HepG2 (cell line): ENCODE measurements at regions not wholly inside any gene's neighbourhood (a gene's known extent, or its start where the extent isn't known, plus 50 kb on each side); places are given as distances from the start of the nearest gene placed in this dataset.
"Not testable (repeated sequence)": the region's sequence is repeated elsewhere in the genome, so short reads cannot be mapped to it uniquely, and the experiment has no call there.

Source experiments
- ATAC-seq: fragments of 200-7000 bp; cut with Tn5 transposase; 3 replicates; pipeline ENCODE4 v1.9.1; 2020; ENCODE audit warnings: mild to moderate bottlenecking, moderate library complexity
- BruUV-seq: library from RNA; stranded (reverse); fragments of 400-500 nt; replicated peaks from 2 replicates; lab custom pipeline; 2021; lab: Mats Ljungman, UMichigan
- CTCF ChIA-PET: fragments of 300-600 bp; formaldehyde crosslinking; extraction: SDS; loops from one replicate; lab custom pipeline; 2021; ENCODE audit warnings: low total read pairs, inconsistent platforms, low intra/inter-chr PET ratio; lab: Yijun Ruan, JAX
- POLR2A ChIA-PET: fragments of 350-600 bp; sonication (Branson Sonifier 250); formaldehyde crosslinking; loops from one replicate; lab custom pipeline; 2020; ENCODE audit warnings: antibody characterized with exemption, inconsistent platforms; lab: Yijun Ruan, JAX
- DNase-seq: peaks from one replicate; pipeline ENCODE4 v3.0.0-alpha.2; 2015; ENCODE audit warnings: low spot score
- FAIRE-seq: peaks from 3 replicates; lab custom pipeline; 2011; peaks lifted over from hg19 to GRCh38; lab: Jason Lieb, UNC
- H2AFZ ChIP-seq: one replicate; pipeline ENCODE4 v1.6.1; 2011; ENCODE audit warnings: low read length, inconsistent platforms
- H3K27ac ChIP-seq: fragments of 300-600 bp; 3 replicates; pipeline ENCODE4 v1.8.0; 2011; ENCODE audit warnings: mixed run types, mild to moderate bottlenecking, mixed read lengths, low read length, inconsistent platforms; ENCODE audit not compliant: insufficient read depth; ENCODE audit errors: extremely low read length
- H3K27me3 ChIP-seq, 2 experiments: fragments of 200-600 bp in 1 of 2; 2 replicates in 1 of 2; 3 replicates in 1 of 2; pipeline versions ENCODE4 v1.6.0 to v1.8.0; 2011; ENCODE audit warnings: low read length in 2 of 2, mild to moderate bottlenecking in 2 of 2, moderate library complexity in 2 of 2, inconsistent platforms in 1 of 2; ENCODE audit not compliant: insufficient read depth in 2 of 2, control insufficient read depth in 1 of 2
- H3K36me3 ChIP-seq, 2 experiments: fragments of 200-600 bp in 1 of 2; replicated peaks in 1 of 2; 2 replicates in 1 of 2; 3 replicates in 1 of 2; pipeline versions ENCODE4 v1.5.1 to v1.8.0; 2011; ENCODE audit warnings: low read length in 2 of 2, inconsistent platforms in 1 of 2; ENCODE audit not compliant: insufficient read depth in 2 of 2, control insufficient read depth in 1 of 2
- H3K4me1 ChIP-seq: 2 replicates; pipeline ENCODE4 v1.5.1; 2012; ENCODE audit warnings: low read length, inconsistent platforms; ENCODE audit not compliant: insufficient read depth
- H3K4me2 ChIP-seq: 2 replicates; pipeline ENCODE4 v1.6.0; 2011; ENCODE audit warnings: low read depth, low read length, inconsistent platforms
- H3K4me3 ChIP-seq, 3 experiments: fragments of 200-600 bp in 1 of 3; sonication (generic), shearing (Covaris generic) in 1 of 3; replicated peaks in 1 of 3; 2 replicates each; pipeline ENCODE4 v1.5.1; 2011 to 2016; ENCODE audit warnings: low read length in 3 of 3, inconsistent platforms in 2 of 3, low read depth in 2 of 3, mild to moderate bottlenecking in 2 of 3, control low read depth in 1 of 3, mixed read lengths in 1 of 3; ENCODE audit not compliant: insufficient read depth in 1 of 3
- H3K79me2 ChIP-seq: one replicate; pipeline ENCODE4 v1.6.1; 2011; ENCODE audit warnings: low read length, inconsistent platforms; ENCODE audit not compliant: insufficient read depth
- H3K9ac ChIP-seq: 2 replicates; pipeline ENCODE4 v1.6.0; 2011; ENCODE audit warnings: mild to moderate bottlenecking, low read depth, low read length, inconsistent platforms; ENCODE audit not compliant: insufficient read depth
- H3K9me3 ChIP-seq: 2 replicates; pipeline ENCODE4 v1.5.1; 2012; ENCODE audit warnings: mild to moderate bottlenecking, low read length
- H4K20me1 ChIP-seq: 2 replicates; pipeline ENCODE4 v1.6.0; 2011; ENCODE audit warnings: inconsistent platforms, mild to moderate bottlenecking, low read length, moderate library complexity; ENCODE audit not compliant: insufficient read depth
- FOXK2 ChIP-seq: fragments of 450-650 bp; IDR thresholded peaks from 2 replicates; pipeline ENCODE4 v1.6.1; 2016
- YY1 ChIP-seq: IDR thresholded peaks from 2 replicates; pipeline ENCODE4 v1.6.1; 2011; ENCODE audit warnings: low read length, low read depth, moderate library complexity, mild to moderate bottlenecking; ENCODE audit not compliant: insufficient read depth, insufficient replicate concordance
- WGBS: methylation state at CpG from one replicate; pipeline ENCODE4 v1.1.6; 2017; ENCODE audit warnings: low lambda C conversion rate; 5-methylcytosine and 5-hydroxymethylcytosine counted together
- in situ Hi-C: cut with HindIII; loops from 2 replicates; pipeline ENCODE4 v1.10.0; 2017; ENCODE audit warnings: low pct_unique_long_range_greater_than_20kb; ENCODE audit not compliant: extremely low pct_ligation_motif_present
- intact Hi-C: fragments of 100-400 bp; cut with micrococcal nuclease; formaldehyde crosslinking; loops from one replicate; pipeline ENCODE4 v1.10.0; 2022; ENCODE audit not compliant: unreplicated experiment

DNA sequence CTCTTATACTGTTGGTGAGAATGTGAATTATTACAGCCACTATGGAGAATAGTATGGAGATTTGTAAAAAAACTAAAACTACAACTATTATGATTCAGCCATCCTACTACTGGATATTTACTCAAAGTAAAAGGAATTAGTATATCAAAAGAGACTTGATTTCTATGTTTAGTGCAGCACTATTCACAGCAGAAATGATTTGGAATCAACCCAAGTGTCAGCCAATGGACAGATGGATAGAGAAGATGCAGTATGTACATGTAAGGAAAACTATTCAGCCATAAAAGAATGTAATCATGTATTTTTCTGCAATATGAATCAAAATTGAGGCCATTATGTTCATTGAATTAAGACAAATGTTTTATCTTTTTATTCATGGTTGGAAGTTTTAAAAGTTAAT is 1705.5 kb downstream of the SLITRK1 start (continued):
- no peak for TF ChIP-seq YY1
- TF ChIP-seq, all 625 proteins: peak for 0

DNA sequence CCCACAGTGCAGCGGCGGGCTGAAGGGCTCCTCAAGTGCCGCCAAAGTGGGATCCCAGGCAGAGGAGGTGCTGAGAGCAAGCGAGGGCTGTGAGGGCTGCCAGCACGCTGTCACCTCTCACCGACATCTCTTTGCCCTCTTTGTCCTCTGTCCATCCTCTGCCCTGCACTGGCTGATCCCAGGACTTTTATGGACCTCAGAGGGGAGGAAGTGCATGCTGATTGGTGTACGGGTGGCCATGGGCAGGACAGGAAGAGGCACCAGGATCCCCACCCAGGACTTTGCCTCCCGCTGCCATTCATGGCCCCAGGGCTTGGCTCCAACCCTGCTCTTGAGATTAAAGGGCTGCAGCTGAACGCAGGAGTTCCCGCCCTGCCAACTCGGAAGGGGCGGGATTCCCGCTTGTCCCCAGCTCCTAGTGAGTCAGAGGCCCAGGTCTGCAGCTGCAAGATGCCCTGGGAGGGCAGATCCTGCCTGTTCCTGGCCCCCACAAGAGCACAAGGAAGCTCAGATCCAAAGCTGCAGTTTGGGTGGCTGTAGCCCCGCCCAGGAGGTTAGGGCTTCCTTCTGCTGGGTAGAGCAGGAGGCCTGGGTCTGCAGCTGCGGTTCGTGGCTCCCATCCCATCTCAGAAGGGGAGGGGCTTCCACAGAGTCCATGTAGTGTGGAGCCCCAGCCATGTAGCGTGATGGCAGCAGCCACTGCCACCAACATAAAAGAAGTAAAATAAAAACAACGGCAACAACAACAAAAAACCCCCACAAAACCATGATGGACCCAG is 1716.7 kb downstream of the SLITRK1 start:
- WGBS, result 21% methylated on average over 10 of the region's 18 CpGs
- CTCF ChIA-PET, result no interaction called here

DNA sequence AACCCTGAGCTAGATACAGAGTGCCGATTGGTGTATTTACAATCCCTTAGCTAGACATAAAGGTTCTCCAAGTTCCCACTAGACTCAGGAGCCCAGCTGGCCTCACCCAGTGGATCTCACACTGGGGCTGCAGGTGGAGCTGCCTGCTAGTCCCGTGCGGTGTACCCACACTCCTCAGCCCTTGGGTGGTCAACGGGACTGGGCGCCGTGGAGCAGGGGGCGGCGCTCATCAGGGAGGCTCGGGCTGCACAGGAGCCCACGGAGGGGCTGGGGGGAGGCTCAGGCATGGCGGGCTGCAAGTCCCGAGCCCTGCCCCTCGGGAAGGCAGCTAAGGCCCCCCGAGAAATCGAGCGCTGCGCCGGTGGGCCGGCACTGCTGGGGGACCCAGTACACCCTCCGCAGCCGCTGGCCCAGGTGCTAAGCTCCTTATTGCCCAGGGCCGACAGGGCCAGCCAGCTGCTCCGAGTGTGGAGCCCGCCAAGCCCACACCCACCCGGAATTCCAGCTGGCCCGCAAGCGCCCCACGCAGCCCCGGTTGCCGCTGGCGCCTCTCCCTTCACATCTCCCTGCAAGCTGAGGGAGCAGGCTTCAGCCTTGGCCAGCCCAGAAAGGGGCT is 1717.4 kb downstream of the SLITRK1 start:
- H3K79me2 ChIP-seq, H3K27me3 ChIP-seq, DNase-seq, H3K9me3 ChIP-seq, H3K4me2 ChIP-seq, CTCF ChIA-PET, H3K36me3 ChIP-seq, FAIRE-seq, in situ Hi-C loops, POLR2A ChIA-PET, H2AFZ ChIP-seq, intact Hi-C loops, BruUV-seq, H3K4me1 ChIP-seq, H3K9ac ChIP-seq, H4K20me1 ChIP-seq, H3K4me3 ChIP-seq, H3K27ac ChIP-seq, ATAC-seq: not testable (repeated sequence)
- 89% methylated on average over 3 of the region's 31 CpGs for WGBS

More for the DNA sequence above, 1716.7 kb downstream of the SLITRK1 start:
- H3K9me3 ChIP-seq, result no peaks in the 10 kb centered on the region
- TF ChIP-seq FOXK2, result no peak
- TF ChIP-seq, all 625 proteins: peak for 0
- POLR2A ChIA-PET, result no interaction called here
- ATAC-seq (peak; percentile 44), FAIRE-seq (no peak), DNase-seq (no peak)
- no peaks in the 10 kb centered on the region for H3K36me3 ChIP-seq
- no peaks in the 10 kb centered on the region for H3K27me3 ChIP-seq
- H4K20me1 ChIP-seq, result no peaks in the 10 kb centered on the region
- no peak overlapping the region for H3K27ac ChIP-seq
- no peaks in the 10 kb centered on the region for H3K79me2 ChIP-seq
- in situ Hi-C loops (no loop called here), intact Hi-C loops (no loop called here)
- no peaks in the 10 kb centered on the region for H3K4me1 ChIP-seq
- no TSS peak for BruUV-seq
- H2AFZ ChIP-seq, result no peak overlapping the region
- H3K4me3 ChIP-seq, result no peak overlapping the region
- no peak overlapping the region for H3K4me2 ChIP-seq
- H3K9ac ChIP-seq, result no peak overlapping the region
